NCI-H187 (cell line): ENCODE measurements at regions not wholly inside any gene's neighbourhood (a gene's known extent, or its start where the extent isn't known, plus 50 kb on each side); places are given as distances from the start of the nearest gene placed in this dataset.
"Not testable (repeated sequence)": the region's sequence is repeated elsewhere in the genome, so short reads cannot be mapped to it uniquely, and the experiment has no call there.

Experiments used
- DNase-seq, 2 experiments: peaks; one replicate each; lab custom pipeline; 2025; lab: John Stamatoyannopoulos, UW

- no peak for DNase-seq
Measured at GRCh38 chr2:220341014-220341413, 713.6 kb downstream of the SLC4A3 start.

GRCh38 chr2:220346919-220347318 lies 719.5 kb downstream of the SLC4A3 start:
- no peak for DNase-seq

GRCh38 chr2:220347626-220348025 lies 720.2 kb downstream of the SLC4A3 start:
- no peak for DNase-seq

- DNase-seq: no peak
Measured at GRCh38 chr2:220348206-220348605, 720.8 kb downstream of the SLC4A3 start.

- DNase-seq: no peak
Measured at GRCh38 chr2:220353897-220354296, 726.5 kb downstream of the SLC4A3 start.

- DNase-seq: no peak
Measured at GRCh38 chr2:220356076-220356475, 728.6 kb downstream of the SLC4A3 start.

GRCh38 chr2:220365023-220365422 lies 737.6 kb downstream of the SLC4A3 start:
- no peak for DNase-seq

- no peak for DNase-seq
Measured at GRCh38 chr2:220366765-220367164, 739.3 kb downstream of the SLC4A3 start.

- DNase-seq: no peak
Measured at GRCh38 chr2:220370764-220371163, 743.3 kb downstream of the SLC4A3 start.

GRCh38 chr2:220371211-220371610 lies 743.8 kb downstream of the SLC4A3 start:
- no peak for DNase-seq

GRCh38 chr2:220373878-220374277 lies 746.4 kb downstream of the SLC4A3 start:
- no peak for DNase-seq

- no peak for DNase-seq
Measured at GRCh38 chr2:220374282-220374681, 746.9 kb downstream of the SLC4A3 start.

- no peak for DNase-seq
Measured at GRCh38 chr2:220377482-220378155, 750.2 kb downstream of the SLC4A3 start.

GRCh38 chr2:220387758-220388157 lies 760.3 kb downstream of the SLC4A3 start:
- DNase-seq: not testable (repeated sequence)

GRCh38 chr2:220393711-220394110 lies 766.3 kb downstream of the SLC4A3 start:
- DNase-seq: no peak

- DNase-seq: no peak
Measured at GRCh38 chr2:220394433-220394832, 767.0 kb downstream of the SLC4A3 start.

- no peak for DNase-seq
Measured at GRCh38 chr2:220396287-220396686, 768.9 kb downstream of the SLC4A3 start.

GRCh38 chr2:220410296-220410695 lies 782.9 kb downstream of the SLC4A3 start:
- no peak for DNase-seq

GRCh38 chr2:220417503-220417902 lies 790.1 kb downstream of the SLC4A3 start:
- no peak for DNase-seq

GRCh38 chr2:220419647-220420046 lies 792.2 kb downstream of the SLC4A3 start:
- no peak for DNase-seq

GRCh38 chr2:220420820-220421219 lies 793.4 kb downstream of the SLC4A3 start:
- no peak for DNase-seq

- DNase-seq: no peak
Measured at GRCh38 chr2:220422676-220423075, 795.2 kb downstream of the SLC4A3 start.

GRCh38 chr2:220424561-220424960 lies 797.1 kb downstream of the SLC4A3 start:
- no peak for DNase-seq

GRCh38 chr2:220432645-220433044 lies 805.2 kb downstream of the SLC4A3 start:
- no peak for DNase-seq
